Neural progenitor cell (in vitro differentiated cells): ENCODE measurements at regions not wholly inside any gene's neighbourhood (a gene's known extent, or its start where the extent isn't known, plus 50 kb on each side); places are given as distances from the start of the nearest gene placed in this dataset.

ENCODE experiments used
- DNase-seq: peaks from one replicate; pipeline ENCODE4 v3.0.0-alpha.2; 2016; ENCODE audit warnings: low spot score
- H2AFZ ChIP-seq: fragments of 200-600 bp; sonication (generic); replicated peaks from 2 replicates; pipeline ENCODE4 v1.6.1; 2016; ENCODE audit warnings: antibody characterized with exemption
- H3F3A ChIP-seq: fragments of 200-600 bp; sonication (generic); 2 replicates; pipeline ENCODE4 v1.6.1; 2016; ENCODE audit warnings: antibody characterized with exemption, low read depth
- H3K27ac ChIP-seq: fragments of 200-600 bp; sonication (generic); 2 replicates; pipeline ENCODE4 v1.5.1; 2016; ENCODE audit warnings: mild to moderate bottlenecking
- H3K27me3 ChIP-seq: fragments of 200-600 bp; sonication (generic); 2 replicates; pipeline ENCODE4 v1.6.1; 2016; ENCODE audit warnings: mild to moderate bottlenecking, moderate library complexity
- H3K36me3 ChIP-seq: fragments of 200-600 bp; sonication (generic); 2 replicates; pipeline ENCODE4 v1.5.1; 2016
- H3K4me1 ChIP-seq: fragments of 200-600 bp; sonication (generic); 2 replicates; pipeline ENCODE4 v1.6.1; 2016; ENCODE audit warnings: mixed run types
- H3K4me2 ChIP-seq: fragments of 200-600 bp; sonication (generic); 2 replicates; pipeline ENCODE4 v1.6.1; 2016
- H3K4me3 ChIP-seq: fragments of 200-600 bp; sonication (generic); 2 replicates; pipeline ENCODE4 v1.5.1; 2016
- H3K79me2 ChIP-seq: fragments of 200-600 bp; sonication (generic); 2 replicates; pipeline ENCODE4 v1.6.1; 2016; ENCODE audit warnings: low read depth
- H3K9ac ChIP-seq: fragments of 200-600 bp; sonication (generic); 2 replicates; pipeline ENCODE4 v1.6.1; 2016
- H3K9me3 ChIP-seq: fragments of 200-600 bp; sonication (generic); 2 replicates; pipeline ENCODE4 v1.5.1; 2016; ENCODE audit warnings: low read depth
- H4K20me1 ChIP-seq: fragments of 200-600 bp; sonication (generic); 2 replicates; pipeline ENCODE4 v1.6.1; 2016; ENCODE audit warnings: low read depth
- H3K27ac Mint-ChIP-seq: 3 replicates; pipeline ENCODE4 v1.8.0; 2021; ENCODE audit warnings: mixed read lengths
- H3K27me3 Mint-ChIP-seq: 2 replicates; pipeline ENCODE4 v1.8.0; 2022; ENCODE audit warnings: low read depth, mild to moderate bottlenecking, inconsistent platforms, moderate library complexity, mixed read lengths; ENCODE audit not compliant: insufficient read depth
- H3K36me3 Mint-ChIP-seq: 3 replicates; pipeline ENCODE4 v1.8.0; 2021; ENCODE audit warnings: mixed read lengths
- H3K4me1 Mint-ChIP-seq: 3 replicates; pipeline ENCODE4 v1.8.0; 2021; ENCODE audit warnings: mixed read lengths
- H3K4me3 Mint-ChIP-seq: 3 replicates; pipeline ENCODE4 v1.8.0; 2021; ENCODE audit warnings: mild to moderate bottlenecking, moderate library complexity, mixed read lengths
- H3K9me3 Mint-ChIP-seq: 3 replicates; pipeline ENCODE4 v1.8.0; 2020; ENCODE audit warnings: mixed read lengths
- EZH2 ChIP-seq: fragments of 200-600 bp; sonication (generic); IDR thresholded peaks from 2 replicates; pipeline ENCODE4 v1.6.1; 2017; ENCODE audit warnings: antibody characterized with exemption, mild to moderate bottlenecking, moderate library complexity
- EZH2phosphoT487 ChIP-seq: fragments of 200-600 bp; sonication (generic); IDR thresholded peaks from 2 replicates; pipeline ENCODE4 v1.6.1; 2017; ENCODE audit warnings: antibody characterized with exemption
- TF ChIP-seq, protein P1 (sequence below): fragments of 200-600 bp; sonication (generic); IDR thresholded peaks from 2 replicates; pipeline ENCODE4 v1.5.1; 2017; ENCODE audit warnings: antibody characterized with exemption, mild to moderate bottlenecking

DNA sequence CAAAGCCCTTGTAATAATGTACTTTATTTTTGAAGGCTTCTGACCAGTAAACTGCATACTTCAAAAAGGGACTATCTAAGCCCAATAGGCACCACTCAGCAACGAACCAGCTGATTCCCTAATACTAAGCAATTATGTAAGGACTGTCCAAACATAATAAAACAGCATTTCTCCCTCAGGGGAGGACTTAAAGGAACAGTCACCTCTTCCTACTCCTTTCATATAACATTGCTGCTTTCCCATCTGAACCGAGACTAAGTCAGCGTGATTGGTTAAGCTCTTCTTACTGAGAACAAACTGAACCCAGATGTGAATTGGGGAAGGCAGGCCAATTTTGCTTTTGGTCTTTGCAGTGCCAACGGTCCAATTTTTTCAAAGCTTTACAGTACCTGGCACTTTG lies 420.0 kb downstream of the METTL15 start:
- H3K9ac ChIP-seq, result no peak overlapping the region
- Mint-ChIP-seq H3K4me1 (no peaks in the 10 kb centered on the region), H3K4me3 (no peak overlapping the region), H3K27ac (no peak overlapping the region), H3K36me3 (peaks cover 11% of the 10 kb centered on the region), H3K9me3 (peaks cover 19% of the 10 kb centered on the region), H3K27me3 (peaks cover 2% of the 10 kb centered on the region)
- H3K4me2 ChIP-seq, result no peak overlapping the region
- H3K36me3 ChIP-seq, result no peaks in the 10 kb centered on the region
- no peak overlapping the region for H2AFZ ChIP-seq
- H3K9me3 ChIP-seq, result no peaks in the 10 kb centered on the region
- no peak for TF ChIP-seq EZH2phosphoT487
- no peak for TF ChIP-seq EZH2
- TF ChIP-seq, protein P1, sequence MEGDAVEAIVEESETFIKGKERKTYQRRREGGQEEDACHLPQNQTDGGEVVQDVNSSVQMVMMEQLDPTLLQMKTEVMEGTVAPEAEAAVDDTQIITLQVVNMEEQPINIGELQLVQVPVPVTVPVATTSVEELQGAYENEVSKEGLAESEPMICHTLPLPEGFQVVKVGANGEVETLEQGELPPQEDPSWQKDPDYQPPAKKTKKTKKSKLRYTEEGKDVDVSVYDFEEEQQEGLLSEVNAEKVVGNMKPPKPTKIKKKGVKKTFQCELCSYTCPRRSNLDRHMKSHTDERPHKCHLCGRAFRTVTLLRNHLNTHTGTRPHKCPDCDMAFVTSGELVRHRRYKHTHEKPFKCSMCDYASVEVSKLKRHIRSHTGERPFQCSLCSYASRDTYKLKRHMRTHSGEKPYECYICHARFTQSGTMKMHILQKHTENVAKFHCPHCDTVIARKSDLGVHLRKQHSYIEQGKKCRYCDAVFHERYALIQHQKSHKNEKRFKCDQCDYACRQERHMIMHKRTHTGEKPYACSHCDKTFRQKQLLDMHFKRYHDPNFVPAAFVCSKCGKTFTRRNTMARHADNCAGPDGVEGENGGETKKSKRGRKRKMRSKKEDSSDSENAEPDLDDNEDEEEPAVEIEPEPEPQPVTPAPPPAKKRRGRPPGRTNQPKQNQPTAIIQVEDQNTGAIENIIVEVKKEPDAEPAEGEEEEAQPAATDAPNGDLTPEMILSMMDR, result no peak
- H3K79me2 ChIP-seq, result no peaks in the 10 kb centered on the region
- no peak overlapping the region for H3K4me3 ChIP-seq
- H3K27ac ChIP-seq, result no peak overlapping the region
- H3F3A ChIP-seq, result no peaks in the 10 kb centered on the region
- no peaks in the 10 kb centered on the region for H3K27me3 ChIP-seq
- H4K20me1 ChIP-seq, result no peaks in the 10 kb centered on the region
- DNase-seq, result no peak
- no peaks in the 10 kb centered on the region for H3K4me1 ChIP-seq

DNA sequence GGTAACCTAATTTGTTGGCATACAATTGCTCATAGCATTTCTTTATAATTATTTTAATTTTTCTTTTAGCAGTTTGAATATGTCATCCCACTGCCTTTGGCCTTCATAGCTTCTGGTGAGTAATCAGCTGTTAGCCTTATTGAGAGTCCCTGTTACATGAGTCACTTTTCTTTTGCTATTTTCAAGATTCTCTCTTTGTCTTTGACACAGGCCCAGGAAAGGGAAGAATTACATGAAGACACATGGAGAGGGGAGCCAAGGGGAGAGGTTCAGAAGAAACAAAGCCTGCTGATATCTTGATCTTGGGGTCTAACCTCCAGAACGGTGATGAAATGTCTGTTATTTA lies 418.2 kb downstream of the METTL15 start:
- H3K4me3 ChIP-seq, result no peak overlapping the region
- no peaks in the 10 kb centered on the region for H3K27me3 Mint-ChIP-seq
- H3F3A ChIP-seq, result no peaks in the 10 kb centered on the region
- no peaks in the 10 kb centered on the region for H4K20me1 ChIP-seq
- H3K4me3 Mint-ChIP-seq, result no peak overlapping the region
- H3K9ac ChIP-seq, result no peak overlapping the region
- H3K4me1 Mint-ChIP-seq, result no peaks in the 10 kb centered on the region
- no peak overlapping the region for H3K27ac ChIP-seq
- no peaks in the 10 kb centered on the region for H3K36me3 ChIP-seq
- no peaks in the 10 kb centered on the region for H3K27me3 ChIP-seq
- no peak for DNase-seq
- peaks cover 11% of the 10 kb centered on the region for H3K36me3 Mint-ChIP-seq
- no peak overlapping the region for H3K4me2 ChIP-seq
- H3K79me2 ChIP-seq, result no peaks in the 10 kb centered on the region
- H3K27ac Mint-ChIP-seq, result no peak overlapping the region
- H3K4me1 ChIP-seq, result no peaks in the 10 kb centered on the region
- TF ChIP-seq, protein P1, result no peak
- TF ChIP-seq EZH2phosphoT487, result no peak
- no peak for TF ChIP-seq EZH2
- no peak overlapping the region for H2AFZ ChIP-seq
- H3K9me3 Mint-ChIP-seq, result peaks cover 19% of the 10 kb centered on the region
- no peaks in the 10 kb centered on the region for H3K9me3 ChIP-seq

DNA sequence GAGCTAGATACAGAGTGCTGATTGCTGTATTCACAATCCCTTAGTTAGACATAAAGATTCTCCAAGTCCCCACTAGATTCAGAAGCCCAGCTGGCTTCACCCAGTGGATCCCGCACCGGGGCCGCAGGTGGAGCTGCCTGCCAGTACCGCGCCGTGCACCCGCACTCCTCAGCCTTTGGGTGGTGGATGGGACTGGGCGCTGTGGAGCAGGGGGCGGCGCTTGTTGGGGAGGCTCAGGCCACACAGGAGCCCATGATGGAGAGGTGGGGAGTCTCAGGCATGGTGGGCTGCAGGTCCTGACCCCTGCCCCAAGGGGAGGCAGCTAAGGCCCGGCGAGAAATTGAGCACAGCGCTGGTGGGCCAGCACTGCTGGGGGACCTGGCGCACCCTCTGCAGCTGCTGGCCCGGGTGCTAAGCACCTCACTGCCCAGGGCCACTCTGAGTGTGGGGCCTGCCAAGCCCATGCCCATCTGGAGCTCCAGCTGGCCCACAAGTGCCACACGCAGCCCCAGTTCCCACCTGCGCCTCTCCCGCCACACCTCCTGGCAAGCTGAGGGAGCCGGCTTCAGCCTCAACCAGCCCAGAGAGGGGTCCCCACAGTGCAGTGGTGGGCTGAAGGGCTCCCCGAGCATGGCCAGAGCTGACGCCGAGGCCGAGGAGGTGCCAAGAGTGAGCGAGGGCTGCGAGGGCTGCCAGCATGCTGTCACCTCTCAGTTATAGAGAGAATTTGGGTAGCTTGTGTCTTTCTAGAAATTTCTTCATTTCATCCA lies 417.6 kb downstream of the METTL15 start:
- Mint-ChIP-seq H3K27ac (no peak overlapping the region), H3K4me3 (no peak overlapping the region), H3K27me3 (no peaks in the 10 kb centered on the region), H3K36me3 (peaks cover 11% of the 10 kb centered on the region), H3K9me3 (peaks cover 19% of the 10 kb centered on the region), H3K4me1 (no peaks in the 10 kb centered on the region)
- Histone ChIP-seq H3K9ac (no peak overlapping the region), H3K9me3 (no peaks in the 10 kb centered on the region), H3K4me2 (no peak overlapping the region), H3K4me1 (no peaks in the 10 kb centered on the region), H4K20me1 (no peaks in the 10 kb centered on the region), H2AFZ (no peak overlapping the region), H3K79me2 (no peaks in the 10 kb centered on the region), H3K27ac (no peak overlapping the region), H3K4me3 (no peak overlapping the region), H3K27me3 (no peaks in the 10 kb centered on the region), H3K36me3 (no peaks in the 10 kb centered on the region), H3F3A (no peaks in the 10 kb centered on the region)
- TF ChIP-seq, protein P1, result no peak
- TF ChIP-seq EZH2, result no peak
- TF ChIP-seq EZH2phosphoT487, result no peak
- no peak for DNase-seq
